HG03558 (cell line): ENCODE measurements at regions not wholly inside any gene's neighbourhood (a gene's known extent, or its start where the extent isn't known, plus 50 kb on each side); places are given as distances from the start of the nearest gene placed in this dataset.
"Not testable (repeated sequence)": the region's sequence is repeated elsewhere in the genome, so short reads cannot be mapped to it uniquely, and the experiment has no call there.

ENCODE experiments used
- ATAC-seq: cut with Tn5 transposase; IDR thresholded peaks from one replicate; pipeline ENCODE4 v1.9.1; 2021; ENCODE audit warnings: moderate number of reproducible peaks; ENCODE audit not compliant: unreplicated experiment; ENCODE audit errors: extremely low read depth

DNA sequence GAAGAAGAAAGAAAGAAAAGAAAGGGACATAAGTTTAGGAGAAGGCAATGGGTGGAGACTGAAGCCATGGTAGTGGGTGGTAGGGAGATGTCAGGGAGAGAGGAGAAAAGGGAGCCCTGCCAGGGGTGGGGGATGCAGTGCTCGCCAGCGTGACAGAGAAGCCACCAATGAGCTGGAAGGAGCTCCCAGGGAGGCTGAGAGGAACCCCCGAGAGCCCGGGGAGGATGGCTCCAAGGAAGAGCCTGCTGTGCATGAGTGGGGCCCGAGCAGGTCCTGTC, 141.2 kb upstream of the SHH start:
- ATAC-seq: no peak

DNA sequence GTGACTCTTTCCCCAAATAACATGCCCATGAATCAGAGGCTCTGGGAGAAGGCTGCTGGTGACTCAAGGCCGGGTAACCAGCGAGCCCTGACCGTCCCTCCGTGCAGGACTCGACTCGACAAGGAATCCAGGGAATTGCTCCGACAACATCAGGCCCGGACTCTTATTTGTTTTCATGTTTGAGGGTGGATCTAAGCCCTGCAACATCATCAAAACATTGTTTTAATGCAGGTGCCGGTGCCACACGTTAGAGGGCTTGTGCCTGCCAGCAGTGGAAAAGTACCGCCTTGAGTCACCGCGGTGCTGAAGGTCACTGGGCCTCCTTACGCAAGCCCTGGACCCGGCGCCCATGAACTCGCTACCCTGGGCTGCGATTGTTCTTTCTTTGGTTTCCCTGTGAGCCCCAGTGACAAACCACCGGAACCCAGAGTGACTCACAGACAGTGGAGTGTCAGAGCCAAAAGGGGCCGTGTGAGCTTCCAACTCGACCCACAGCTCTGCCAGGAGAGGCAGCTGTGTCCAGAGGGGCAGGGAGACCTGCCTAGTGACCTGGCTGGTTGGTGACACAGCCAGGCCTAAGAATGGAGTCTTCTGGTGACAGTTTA, 139.4 kb upstream of the SHH start:
- no peak for ATAC-seq

DNA sequence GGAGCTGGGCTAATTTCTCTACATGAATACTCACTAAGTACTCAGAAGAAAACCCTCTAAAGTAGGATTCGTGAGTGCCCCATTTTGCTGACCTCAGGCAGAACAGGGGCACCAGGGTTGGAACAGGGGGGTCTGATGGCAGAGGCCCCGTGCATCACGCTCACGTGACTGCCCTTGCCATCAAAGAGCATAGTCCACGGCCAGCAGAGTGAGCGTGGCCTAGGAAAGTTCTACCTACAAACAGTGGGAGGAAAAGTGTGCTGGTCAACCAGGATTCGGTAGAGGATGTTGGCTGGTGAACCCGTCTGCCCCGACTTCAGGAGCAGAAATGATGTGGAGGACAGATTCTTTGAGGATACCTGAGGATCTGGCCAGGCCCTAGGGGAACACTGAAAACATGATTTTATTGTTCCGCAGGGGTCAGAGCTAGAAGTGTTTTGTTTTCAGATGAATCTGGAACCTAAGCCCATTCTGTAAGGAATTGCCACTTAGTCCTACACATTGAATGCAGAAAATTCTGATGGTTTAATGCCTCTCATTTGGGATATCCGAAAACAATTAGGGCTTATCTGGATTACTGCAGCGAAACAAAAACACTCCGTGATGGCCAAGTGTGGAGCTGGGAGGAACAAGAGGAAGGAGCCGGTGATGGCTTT, 138.8 kb upstream of the SHH start:
- no peak for ATAC-seq

DNA sequence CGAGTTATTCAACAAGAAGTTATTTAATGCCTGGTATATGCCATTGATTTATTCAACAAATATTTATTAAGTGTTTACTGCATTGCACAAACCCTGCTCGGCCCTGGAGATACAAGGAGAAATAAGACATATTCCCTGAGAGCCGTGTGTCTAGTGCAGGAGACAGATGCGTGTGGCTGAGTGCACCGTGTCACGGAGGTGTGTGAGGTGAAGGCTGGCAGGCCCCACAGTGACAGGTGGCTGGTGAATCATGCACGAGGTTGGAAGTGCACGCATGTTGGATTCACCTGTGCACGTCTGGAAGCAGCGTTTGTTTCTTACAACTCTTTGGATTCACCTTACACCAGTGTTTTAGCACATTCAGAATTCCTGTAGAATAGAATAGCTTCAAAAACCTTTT, 136.6 kb upstream of the SHH start:
- no peak for ATAC-seq

DNA sequence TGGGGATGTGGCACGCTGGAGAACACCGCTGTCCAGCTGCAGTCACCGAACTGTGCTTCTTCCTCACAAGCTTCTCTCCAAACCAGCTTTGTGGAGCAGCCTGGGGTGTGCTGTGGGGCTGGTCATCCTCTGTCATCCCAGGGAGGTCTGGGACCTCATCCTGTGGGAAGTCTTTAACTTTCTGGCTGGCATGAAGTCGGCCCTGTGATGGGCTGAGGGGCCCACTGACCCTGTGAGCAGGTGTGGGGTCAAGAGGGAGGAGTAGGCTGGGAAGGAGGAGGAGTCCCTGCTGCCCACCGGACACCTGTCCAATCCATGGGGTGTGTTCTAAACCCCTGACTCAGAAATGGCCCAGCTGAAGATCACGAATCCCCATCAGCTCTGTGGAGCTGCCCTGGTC, 136.2 kb upstream of the SHH start:
- no peak for ATAC-seq

DNA sequence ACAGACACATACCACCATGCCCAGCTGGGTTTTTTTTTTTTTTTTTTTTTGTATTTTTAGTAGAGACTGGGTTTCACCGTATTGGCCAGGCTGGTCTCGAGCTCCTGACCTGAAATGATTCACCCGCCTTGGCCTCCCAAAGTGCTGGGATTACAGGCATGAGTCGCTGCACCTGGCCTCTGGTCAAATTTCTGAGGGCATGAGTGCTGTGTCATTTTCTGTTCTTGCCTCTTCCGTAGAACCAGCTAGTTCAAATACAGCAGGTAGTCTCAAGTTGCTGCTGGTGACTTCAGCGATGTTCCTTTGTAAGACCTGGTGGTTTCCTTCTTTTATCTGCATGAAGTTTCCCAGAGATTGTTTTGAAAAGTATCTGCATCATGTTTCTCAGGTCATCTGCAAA, 134.8 kb upstream of the SHH start:
- no peak for ATAC-seq

DNA sequence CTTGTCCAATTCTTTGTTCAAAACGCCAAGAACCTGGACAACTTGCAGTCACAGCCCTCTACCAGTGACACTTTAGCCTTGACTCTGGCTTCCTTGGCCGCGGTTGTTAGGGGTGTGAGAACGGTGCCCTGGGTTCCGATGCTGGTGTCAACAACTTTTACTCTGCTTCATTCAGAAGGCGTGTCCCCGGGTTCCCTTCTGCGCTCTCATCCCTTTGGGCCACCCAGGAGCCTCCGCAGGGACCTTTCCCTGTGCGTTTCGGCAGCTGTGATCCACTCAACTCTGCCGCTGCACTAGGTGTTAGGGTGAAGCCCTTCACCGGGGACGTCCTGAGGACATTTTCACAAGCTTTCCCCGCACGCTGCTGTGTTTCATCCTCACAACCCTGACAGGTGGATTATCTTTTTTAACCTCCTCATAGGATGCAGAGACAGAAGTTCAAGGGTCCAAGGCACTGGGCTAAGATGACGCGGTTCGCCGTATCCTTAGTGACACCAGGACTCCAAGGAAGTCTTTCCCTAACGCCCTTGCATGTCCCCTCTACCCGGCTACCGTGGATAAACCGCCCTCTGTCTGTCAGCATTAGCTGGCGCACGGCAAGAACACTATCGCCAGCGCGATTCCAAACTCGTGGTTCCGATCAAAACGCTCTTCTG, 133.5 kb upstream of the SHH start:
- no peak for ATAC-seq

DNA sequence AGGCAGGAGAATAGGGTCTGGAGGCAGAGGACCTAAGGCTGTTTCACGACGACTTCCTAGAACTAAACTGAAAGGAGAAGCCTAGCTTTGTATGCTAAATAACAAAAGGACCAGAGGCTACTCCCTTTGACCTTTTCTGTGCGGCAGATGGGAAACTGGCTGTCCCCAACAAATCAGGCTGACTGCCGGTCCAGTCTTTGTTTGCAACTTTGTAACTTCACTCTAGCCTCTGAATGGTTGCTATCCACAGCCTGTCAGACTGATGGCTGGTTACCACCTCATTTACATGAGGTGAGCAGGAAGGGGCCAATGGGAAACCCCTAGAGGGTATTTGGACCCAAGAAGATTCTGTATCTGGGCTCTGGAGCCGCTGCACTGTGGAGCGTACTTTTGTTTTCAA, 132.6 kb upstream of the SHH start:
- no peak for ATAC-seq

DNA sequence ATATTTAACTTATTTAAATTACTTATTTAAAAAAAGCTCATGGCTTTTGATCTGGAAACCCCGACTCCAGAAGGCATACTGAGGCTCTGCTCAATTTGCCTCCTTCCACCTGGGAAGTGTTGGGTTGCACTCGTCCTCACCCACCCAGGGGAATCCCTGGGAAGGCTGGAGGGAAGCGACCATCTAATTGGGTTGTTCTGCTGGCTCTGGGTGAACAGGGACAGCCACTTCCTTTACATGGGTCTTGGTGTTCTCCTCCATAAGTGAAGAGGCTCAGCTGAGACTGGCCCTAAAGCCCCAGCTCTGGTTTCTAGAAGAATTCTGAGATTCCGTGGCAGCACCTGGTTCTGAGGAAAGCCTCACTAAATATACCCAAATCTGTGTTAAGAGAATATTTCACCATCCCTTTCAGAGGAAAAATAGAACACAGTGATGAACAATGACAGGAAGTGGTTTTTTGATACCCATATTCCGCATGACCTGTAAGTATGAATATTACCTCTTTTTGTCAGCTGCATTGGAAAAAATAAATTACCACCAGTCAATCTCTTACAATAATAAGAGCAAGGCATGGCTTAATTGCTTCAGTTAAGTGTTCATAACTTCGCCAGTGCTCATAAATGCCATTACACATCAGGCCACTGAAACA, 131.1 kb upstream of the SHH start:
- no peak for ATAC-seq

DNA sequence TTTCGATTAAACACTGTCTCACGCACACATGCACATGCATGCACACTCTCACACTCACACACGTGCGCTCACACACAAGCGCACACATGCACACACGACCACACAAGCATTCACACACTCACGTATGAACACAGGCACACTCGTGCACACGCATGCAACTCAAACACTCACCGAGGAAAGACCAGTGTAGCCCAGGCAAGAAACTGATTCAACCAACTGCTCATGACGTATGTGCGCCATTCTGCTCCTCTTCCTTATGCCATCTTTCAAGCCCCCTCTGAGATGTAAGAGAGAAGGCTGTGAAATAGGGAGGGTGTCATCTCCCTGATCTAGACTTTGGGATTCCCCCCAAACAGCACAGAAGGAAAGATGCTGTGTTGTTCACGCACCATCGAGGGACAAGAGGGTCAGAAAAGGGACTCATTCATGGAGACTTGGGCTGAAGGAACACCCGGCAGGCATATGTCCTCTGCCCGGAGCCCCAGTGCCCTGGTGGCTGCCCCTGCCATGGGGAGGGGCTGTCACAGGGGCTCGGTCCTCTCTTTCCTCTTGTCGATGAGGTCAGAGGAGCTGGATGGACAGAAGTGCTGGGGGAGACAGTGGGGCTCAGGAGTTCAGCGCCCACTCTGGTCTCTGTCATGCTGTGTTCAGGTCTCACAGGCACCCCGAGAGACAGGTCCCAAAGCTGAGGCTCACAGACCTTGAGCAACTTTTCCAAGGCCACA, 130.1 kb upstream of the SHH start:
- ATAC-seq: no peak

DNA sequence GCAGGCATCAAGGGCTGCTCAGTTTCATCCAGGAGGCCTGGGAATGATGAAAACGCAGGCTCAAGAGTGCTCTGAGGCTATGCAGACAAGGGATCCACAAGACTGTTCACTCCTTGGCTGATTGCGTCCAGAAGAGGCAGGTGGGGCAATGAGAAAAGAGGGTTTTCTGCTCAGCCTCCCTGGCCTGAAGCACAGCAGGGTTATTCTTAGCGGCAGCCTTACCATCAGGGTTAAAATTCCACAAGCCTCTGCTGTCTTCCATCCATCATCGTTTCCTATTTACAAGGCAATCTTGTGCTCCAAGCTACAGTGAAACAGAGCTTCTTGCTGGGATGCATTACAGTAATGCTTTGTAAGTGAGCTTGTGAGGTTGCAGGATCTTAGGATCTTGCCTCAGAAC, 129.4 kb upstream of the SHH start:
- no peak for ATAC-seq

DNA sequence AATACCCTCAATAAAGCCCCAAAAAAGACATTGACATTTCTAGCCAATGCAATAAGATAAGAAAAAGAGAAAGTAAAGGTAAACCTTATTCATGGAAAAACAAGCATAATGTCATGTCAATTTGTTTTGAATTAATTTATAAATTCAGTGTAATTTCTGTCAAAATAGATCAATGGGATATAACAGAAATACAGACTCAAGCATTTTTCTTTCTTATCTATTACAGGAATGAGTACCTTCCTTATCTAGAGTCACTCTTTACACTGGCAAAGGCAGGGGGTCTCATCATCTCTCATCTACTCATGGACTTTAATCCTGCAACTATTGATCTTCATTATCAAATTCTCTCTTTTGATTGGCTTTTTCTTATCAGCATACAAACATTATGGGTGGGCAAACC, 127.1 kb upstream of the SHH start:
- no peak for ATAC-seq

DNA sequence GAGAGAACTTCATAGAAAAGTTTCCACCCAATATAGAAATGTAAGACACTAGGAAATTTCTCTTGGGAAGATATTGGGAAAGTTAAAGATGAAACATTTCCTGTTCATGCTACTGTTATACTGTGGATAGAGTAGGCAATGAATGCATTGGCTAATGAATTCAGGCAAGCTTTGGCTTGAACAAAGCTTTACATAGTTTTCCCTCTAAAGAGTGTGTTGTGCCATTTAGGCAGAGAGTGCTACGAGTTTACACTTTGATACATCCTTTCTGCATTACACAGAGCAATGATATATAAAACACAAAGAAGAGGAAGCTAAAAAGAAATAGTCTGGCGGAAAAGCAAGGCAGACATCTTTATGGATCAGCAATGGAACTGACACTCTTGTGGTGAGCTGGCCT, 125.9 kb upstream of the SHH start:
- ATAC-seq: no peak

DNA sequence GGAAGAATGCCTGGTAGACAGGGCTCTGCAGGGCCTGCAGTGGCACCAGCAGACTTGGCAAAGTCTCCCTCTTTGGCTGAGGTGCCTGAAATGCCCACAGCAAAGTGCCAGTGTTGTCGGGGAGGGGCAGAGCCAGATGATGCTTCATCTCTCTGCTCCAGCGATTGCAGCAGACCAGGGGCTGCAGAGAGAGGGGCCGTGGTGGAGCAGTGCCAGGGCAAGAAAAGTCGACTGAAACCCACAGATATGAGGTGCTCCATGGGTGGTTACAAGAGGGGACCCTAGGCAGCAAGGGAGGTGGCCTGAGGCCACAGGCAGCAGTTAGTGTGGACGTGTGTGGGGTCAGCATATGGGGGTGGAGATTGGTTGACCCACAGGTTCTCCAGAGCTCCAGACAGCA, 123.5 kb upstream of the SHH start:
- no peak for ATAC-seq

DNA sequence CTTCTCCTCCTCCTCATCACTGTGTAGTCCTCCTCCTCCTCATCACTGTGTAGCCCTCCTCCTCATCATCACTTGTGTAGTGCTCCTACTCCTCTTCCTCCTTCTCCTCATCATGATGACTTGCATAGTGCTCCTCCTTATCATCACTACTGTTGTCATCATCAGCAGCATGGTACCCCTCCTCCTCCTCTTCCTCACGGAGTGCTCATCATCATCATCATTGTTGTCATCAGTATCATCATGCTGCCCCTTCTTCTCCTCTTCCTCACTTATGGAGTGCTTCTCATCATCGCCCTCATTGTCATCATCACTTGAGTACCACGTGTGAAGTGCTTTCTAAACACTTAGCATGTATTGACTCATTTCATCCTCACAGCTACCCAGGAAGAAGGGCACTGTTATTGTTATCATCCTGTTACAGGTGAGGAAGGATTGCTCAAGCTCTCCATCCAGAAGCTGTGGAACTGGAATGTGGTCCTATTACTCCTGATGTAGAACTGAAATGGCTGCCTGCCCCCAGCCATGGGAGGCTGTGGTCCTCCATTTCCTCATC, 122.8 kb upstream of the SHH start:
- ATAC-seq: no peak

DNA sequence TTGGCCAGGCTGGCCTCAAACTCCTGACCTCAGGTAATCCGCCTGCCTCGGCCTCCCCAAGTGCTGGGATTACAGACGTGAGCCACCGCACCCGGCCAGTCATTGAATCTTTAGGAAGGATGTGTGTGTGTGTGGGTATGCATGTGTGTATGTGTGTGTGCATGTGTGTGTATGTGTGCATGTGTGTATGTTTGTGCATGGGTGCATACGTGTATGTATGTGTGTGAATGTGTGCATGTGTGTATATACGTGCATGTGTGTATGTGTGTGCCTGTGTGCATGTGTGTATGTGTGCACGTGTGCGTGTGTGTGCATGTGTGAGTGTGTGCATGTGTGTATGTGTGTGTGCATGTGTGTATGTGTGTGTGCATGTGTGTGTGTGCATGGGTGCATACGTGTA, 120.1 kb upstream of the SHH start:
- ATAC-seq: not testable (repeated sequence)

DNA sequence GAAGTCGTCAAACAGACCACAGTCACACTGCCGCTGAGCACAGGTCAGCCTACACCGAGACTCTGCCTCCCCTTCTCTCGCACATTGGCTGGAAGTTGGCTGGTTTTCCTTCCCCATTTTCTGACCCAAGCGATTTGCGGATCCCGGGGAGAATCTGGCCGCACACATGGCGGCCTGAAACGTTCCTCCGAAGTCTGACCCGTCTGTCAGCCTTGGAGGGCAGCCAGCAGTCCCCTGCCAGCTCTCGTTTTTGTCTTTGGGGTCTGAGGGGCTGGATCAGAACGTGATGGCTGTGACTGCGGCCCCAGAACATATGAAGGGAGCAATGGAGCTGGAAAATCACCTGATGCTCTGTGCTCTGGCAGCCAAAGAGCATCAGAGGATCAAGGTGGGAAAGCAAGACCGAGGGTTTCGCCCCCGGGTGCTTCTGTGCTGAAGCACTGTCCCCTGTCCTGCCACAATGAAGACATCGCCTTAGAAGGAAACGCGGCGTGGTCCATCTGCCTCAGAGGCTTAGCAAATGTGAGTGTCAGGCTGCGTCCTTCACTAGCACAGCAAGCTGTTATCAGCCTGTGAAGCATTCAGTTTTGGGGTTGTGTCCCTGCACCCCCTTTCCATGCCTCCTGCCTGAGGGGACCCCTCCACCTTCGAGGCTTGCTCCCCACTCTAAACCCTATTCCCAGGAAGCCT, 119.3 kb upstream of the SHH start:
- ATAC-seq: no peak

DNA sequence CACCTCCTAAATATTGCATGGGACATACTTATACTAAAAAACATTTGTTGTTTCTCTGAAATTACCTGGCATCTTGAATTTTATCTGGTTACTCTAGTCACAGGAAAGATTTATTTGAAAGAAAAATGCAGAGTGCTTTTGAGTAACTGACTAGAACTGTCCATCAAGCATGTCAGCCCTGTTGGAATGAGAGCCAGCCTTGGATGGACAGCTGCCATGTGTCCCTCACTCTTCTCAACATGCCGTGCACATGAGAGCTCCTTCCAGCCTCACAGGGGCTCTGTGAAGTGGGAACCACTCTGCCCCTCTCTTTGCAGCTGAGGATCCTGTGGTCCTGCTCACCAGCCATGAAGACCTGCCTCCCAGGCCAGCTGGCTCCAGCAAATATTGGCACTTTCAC, 118.3 kb upstream of the SHH start:
- ATAC-seq: no peak

DNA sequence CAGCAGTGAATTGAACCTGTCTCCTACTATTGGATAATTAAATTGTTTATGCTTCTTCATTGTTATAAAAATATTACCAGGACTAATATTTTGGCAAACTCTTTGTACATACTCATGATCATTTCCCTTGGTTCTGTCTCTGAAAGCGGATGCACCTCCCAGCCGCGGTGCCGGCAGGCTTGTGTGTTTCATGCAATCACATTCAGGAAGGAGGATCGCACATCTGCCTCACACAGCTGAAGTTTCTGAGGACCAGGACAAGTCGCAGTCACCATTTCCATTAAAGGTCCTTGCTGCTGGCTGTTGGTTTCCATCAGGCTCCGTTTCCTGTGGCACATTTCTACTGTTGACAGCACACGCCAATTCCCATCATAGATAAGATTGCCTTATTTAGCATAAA, 117.8 kb upstream of the SHH start:
- no peak for ATAC-seq

DNA sequence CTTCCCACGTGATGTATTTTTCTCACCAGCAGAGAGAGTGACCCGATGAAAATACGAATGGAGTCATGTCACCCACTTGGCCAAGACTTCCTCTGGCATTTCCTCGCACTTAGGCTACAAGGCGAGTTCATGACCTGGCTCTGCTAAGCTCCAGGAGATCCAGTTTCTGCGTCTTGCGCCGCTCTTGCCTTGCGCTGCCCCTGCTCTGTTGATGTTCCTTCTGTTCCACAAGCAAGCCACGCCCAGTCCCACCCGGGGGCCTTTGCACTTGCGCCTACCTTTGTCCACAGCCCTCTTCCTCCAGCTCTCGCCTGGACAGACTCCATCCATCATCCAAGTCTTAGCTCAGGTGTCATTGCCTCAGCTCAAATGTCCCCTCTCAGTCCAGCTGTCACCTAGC, 116.3 kb upstream of the SHH start:
- ATAC-seq: no peak
